Activated naive CD4-positive, alpha-beta T cell (primary cell): ENCODE measurements at regions not wholly inside any gene's neighbourhood (a gene's known extent, or its start where the extent isn't known, plus 50 kb on each side); places are given as distances from the start of the nearest gene placed in this dataset.

Experiments
- DNase-seq, 4 experiments: peaks; one replicate each; lab custom pipeline; 2025; lab: John Stamatoyannopoulos, UW

DNA sequence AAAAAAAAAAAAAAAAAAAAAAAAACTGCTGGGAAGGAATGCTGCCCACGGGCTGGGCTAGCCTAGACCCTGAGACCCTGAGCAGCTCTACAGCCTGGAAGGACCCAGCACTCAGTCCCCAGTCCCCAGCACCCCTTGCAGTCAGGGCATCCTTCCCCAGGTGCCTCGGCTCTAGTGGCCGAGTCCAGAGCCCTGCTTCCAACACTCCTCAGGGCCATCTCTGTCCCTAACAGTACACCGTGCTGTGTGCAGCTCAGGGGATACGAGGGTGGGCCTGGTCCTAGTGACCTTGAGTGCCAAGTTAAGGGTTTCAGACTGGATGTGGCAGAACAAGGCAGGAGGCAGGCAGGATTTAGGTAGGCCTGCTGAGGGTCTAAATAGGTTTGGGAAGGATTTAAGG lies 50.2 kb upstream of the LRP8 start:
- no peak for DNase-seq

GRCh38 chr1:53378932-53379661 lies 51.2 kb upstream of the LRP8 start:
- no peak for DNase-seq

DNA sequence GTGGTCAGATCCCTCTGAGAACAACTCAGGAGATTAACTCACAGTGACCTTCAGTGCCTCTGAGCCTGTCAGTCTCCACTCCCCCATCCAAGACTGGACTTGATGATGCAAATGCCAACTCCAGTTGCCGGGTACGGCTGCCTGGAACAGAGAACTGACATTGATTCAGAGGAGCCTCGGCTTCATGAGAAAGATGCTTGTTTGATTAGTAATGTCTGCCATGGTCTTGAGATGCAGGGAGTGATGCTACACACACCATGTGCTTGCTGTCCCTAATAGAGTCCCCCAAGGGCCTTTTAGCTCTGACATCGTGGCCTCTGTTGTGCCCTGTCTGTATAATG lies 51.8 kb upstream of the LRP8 start:
- DNase-seq = no peak

DNA sequence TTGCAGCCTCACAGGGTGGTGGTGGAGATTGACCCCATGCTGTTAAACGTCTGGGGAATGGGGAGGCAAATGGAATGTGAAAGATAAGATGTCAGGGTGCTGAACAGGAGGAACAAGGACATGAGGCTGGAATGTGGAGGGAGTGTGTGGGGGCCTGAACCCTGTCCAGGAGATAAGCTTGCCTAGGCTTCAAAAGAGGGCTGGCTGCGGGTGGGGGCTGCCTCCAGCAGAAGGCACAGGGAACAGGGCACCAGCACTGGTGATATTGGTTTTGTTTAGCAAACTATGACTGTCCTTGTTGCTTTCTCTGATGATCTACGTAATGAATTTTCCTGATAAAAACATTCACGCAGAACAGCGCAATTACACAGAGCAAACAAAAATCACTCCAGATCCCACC lies 52.4 kb upstream of the LRP8 start:
- DNase-seq = no peak

GRCh38 chr1:53381790-53382401 lies 54.0 kb upstream of the LRP8 start:
- DNase-seq = no peak

DNA sequence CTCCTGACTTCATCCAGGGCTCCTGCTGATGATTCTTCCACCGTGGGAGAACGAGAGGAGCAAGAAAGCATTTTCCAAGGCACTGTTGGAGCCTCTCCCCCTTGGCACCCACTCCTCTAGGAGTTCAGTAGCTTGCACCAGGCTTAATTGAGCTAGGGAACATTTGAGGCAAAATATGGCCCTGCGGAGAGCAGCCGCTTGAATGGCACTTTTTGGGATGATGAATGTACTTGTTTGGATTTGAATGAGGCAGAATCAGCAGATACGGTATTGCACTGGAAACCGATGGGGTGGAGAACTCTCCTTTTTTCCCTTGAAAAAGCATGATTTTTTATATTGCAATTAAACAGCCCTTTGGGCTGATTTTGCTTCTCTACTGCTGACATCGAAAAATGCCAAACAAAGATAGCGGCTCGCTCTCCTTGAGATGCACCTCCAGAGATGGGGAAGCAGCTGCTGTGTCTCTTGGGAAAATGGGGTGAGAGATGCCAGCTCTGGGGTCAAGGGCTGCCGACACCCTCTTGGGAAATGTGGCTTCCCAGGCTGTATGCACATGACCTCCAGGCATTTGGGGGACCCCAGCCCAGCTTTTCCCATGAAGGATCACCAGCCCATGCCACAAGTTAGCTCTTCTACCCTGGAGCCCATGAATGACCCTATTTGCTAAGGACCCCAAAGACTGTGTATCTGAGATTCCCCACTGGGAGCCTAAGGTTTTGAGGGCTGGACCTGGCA lies 55.4 kb upstream of the LRP8 start:
- no peak for DNase-seq

GRCh38 chr1:53384796-53385195 lies 56.9 kb upstream of the LRP8 start:
- DNase-seq = no peak

DNA sequence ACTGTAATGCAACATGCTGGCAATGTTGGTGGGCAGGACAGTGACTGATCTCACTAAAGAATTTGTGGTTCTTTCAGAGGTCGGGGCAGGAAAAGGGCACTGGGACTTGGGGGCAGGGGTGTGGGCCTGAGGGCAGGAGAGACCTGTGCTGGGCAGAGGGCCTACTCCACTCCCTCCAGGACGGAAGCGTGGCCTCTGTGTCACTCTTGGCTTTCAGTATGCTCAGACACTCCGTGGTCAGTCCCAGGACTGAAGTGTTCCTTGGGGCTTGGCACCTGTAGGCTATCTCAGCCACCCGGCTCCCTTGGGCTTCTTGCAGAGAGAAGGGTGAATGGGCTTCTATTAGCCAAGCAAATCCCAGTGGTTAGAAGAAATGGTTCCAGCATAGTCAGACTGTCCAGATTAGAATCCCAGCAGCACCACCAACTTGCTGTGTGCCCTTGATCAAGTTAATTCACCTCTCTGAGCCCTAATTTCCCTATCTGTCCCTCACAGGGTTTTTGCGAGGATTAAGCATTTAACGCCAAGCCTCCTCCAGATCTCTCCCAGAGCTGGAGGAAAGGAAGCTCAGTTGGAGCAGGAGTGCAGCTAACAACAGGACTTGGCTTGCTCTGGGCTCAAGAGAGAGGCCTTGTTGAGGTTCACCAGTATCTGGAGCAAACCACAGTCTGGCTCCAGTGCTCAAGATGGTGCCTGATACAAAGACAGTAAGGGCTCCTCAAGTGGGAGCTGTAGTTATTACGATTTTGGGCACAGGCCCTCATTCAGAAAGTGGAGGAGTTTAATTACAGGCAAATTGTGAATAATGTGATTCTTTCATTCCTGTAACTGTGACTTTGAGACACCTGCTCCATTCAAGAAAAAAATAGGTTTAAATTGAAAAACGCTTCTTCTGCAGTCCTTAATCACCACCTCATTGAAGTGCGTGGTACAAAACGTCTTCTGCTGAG lies 57.7 kb upstream of the LRP8 start:
- no peak for DNase-seq

DNA sequence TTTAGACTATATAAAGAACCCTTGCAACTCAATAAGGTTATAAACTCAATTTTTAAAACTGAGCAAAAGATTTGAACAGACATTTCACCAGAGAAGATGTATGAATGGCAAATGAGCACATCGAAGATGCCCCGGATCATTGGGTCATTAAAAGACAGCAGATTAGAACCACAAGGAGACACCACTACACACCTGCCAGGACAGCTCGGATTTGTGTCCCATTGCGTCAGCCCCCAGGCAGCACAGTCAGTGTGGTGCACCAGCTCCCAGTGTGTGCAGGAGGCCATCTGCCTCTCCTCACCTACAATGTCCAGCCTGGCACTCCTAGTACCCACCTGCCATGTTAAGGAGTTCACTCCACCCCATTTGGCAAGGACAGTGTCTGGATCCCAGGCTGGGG lies 61.1 kb upstream of the LRP8 start:
- DNase-seq = no peak

DNA sequence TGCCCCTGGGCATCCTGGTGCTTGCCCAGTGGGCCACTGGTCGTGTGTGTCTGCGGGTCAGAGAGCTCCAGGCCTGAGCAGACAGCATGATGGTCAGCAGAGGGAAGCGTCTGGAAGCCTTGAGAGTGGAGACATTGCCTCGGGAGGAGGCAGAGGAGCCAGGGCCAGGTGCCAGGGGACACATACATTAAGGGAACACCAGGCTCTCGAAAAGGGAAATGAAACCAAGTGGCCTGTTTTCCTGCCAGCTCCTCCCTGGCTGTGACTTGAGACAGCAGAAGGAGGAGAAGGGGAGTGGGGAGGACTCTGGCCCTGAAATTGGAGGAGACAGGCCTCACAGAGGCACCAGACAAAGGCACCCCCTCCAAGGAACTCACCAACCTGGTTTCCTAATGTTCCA lies 62.4 kb upstream of the LRP8 start:
- no peak for DNase-seq

DNA sequence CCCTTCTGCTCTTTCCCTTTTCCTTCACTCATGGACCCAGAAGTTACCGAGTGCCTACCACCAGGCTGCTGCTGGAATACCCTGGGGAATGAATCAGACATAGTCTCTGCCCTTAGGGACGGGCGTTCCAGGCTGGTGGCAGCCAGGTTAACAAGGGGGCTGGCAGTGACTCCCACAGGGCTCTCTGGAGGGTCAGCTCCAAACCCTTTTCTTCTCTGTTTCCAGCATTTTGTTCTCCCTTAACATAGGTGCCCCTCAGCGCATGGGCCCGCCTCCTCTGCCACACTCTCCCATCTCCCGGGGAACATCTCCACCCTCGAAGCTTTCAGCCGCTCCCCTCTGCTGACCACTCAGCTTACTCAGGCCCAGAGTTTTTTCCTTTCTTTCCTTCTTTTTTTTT lies 62.9 kb upstream of the LRP8 start:
- no peak for DNase-seq

DNA sequence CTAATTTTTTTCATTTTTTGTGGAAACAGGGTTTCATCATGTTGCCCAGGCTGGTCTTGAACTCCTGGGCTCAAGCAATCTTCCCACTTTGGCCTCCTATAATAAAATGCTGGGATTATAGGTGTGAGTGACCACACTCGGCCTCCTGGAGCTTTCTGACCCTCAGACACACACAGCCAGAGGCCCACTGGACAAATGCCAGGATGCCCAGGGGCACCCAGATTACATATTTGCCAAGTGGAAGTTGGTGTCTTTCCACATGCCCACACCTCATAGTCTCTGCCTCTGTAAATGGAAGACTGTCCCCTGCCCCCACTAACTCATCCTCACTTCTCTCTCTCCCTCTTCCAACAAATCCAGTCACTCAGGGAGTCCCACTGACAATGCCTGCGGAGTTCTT lies 63.4 kb upstream of the LRP8 start:
- no peak for DNase-seq

DNA sequence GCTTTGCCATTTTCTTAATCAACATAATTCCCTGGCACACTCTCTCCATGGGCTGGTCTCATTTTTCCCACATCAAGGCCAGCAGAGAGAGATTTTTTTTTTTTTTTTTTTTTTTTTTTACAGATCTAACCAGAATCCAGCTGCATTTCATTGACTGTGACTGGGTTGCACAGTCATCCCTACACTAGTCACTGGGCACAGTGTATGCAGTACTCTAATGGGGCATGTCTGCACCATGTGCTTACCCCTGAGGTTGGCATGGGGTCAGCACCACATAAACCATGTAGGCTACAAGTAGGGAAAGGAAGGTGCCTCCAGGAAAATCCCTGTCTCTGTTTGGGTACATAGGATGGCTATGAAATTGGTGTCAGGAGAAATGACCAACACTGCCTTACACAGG lies 64.1 kb upstream of the LRP8 start:
- DNase-seq = no peak

DNA sequence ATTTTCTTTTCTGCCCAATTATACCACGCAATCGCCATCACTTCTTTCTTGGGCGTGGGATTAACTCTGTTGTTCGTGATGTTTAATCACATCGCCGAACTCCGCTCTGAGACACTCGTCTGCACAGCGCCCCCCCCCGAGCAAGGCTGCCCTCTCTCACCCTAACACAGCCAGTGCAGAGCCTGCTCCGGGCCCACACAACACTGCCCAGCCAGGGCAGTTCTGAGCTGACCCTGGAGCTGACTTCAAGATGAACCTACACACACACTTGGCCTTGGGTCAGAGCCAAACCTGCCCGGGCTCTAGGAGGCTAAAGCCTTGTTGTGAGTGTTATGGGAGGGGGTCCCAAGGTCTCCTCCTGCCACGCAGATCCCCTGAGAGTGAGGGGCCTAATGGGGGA lies 64.6 kb upstream of the LRP8 start:
- no peak for DNase-seq

DNA sequence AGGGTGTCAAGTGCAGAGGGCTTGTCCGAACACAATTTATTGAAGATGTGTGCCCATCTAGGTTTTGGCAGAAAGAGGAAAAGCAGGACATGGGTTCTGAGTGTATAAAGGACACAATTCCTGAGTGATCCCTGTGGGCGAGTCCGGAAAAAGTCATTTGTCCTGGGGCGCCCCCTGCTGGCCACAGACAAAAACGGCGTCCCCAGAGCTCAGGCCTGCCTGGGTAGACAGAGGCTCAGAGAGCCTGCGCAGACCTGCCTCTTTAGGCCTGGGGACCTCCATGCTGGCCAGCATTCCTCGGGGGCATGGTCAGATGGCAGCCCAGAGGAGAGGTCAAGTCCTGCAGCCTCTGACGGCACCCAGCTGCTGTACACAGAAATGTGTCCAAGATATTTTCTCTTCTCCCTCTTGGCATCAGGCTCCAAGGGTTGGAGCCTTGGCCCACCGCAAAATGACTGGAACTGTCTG lies 65.5 kb upstream of the LRP8 start:
- peak; percentile 49 to 65 (median 52) for DNase-seq

GRCh38 chr1:53394306-53394705 lies 64.9 kb upstream of the DMRTB1 start:
- DNase-seq = no peak

- no peak for DNase-seq
These were observed 63.5 kb upstream of the DMRTB1 start for GRCh38 chr1:53395671-53396215.

GRCh38 chr1:53396573-53397268 lies 62.5 kb upstream of the DMRTB1 start:
- no peak for DNase-seq

DNA sequence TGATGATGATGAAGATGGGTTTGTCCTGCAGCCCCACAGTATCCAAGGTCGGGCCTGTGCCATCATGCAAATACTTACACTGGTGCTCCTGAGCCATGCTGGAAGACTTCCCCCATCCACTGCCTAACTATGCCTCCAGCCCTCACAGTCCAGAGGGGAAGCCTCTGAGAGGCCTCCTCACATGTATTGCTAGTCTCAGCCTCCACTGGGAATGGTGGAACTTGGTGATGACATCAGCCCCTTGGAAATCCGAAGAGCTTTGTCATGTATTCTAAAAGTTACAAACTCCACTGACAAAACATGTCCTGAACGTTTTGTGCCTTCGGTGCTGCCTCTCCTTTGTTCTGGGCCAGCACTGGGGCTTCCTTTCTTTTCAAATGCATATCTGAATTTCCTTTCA lies 61.1 kb upstream of the DMRTB1 start:
- no peak for DNase-seq

- DNase-seq = no peak
These were observed 60.4 kb upstream of the DMRTB1 start for GRCh38 chr1:53398576-53399365.
